ENCODE measurements at regions not wholly inside any gene's neighbourhood (a gene's known extent, or its start where the extent isn't known, plus 50 kb on each side); places are given as distances from the start of the nearest gene placed in this dataset.

DNA sequence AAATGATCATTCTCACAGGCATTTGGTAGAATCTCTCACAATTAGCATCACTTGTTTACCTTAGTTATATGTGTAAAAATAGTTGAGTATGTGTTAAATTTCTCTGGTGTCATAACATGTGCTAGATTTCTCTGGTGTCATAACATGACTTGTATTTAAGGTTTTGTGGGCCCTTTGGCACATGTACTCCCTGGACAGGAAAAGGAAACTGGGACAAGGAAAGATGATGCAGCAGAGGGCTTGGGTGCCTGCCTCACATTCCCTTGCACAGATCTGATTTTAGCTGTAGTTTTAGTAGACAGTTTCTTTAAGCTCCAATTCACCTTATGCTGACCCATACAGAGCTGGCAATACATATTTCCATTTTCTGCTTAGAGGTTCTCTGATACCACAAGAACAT lies 726.0 kb downstream of the C4orf33 start:
- TF ChIP-seq, protein P1, sequence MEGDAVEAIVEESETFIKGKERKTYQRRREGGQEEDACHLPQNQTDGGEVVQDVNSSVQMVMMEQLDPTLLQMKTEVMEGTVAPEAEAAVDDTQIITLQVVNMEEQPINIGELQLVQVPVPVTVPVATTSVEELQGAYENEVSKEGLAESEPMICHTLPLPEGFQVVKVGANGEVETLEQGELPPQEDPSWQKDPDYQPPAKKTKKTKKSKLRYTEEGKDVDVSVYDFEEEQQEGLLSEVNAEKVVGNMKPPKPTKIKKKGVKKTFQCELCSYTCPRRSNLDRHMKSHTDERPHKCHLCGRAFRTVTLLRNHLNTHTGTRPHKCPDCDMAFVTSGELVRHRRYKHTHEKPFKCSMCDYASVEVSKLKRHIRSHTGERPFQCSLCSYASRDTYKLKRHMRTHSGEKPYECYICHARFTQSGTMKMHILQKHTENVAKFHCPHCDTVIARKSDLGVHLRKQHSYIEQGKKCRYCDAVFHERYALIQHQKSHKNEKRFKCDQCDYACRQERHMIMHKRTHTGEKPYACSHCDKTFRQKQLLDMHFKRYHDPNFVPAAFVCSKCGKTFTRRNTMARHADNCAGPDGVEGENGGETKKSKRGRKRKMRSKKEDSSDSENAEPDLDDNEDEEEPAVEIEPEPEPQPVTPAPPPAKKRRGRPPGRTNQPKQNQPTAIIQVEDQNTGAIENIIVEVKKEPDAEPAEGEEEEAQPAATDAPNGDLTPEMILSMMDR (conservative IDR thresholded peaks at IDR 0.05 in 1 of 2, IDR thresholded peaks at IDR 0.05 in 1 of 2; ENCODE audit: low read depth in 1 of 2, low read length in 2 of 2) = no peak
- TF ChIP-seq EZH2 (IDR thresholded peaks at IDR 0.05; ENCODE audit: low read length, missing control alignments) = no peak

All from fibroblast of lung (primary cell).